ENCODE measurements at regions not wholly inside any gene's neighbourhood (a gene's known extent, or its start where the extent isn't known, plus 50 kb on each side); places are given as distances from the start of the nearest gene placed in this dataset.

DNA sequence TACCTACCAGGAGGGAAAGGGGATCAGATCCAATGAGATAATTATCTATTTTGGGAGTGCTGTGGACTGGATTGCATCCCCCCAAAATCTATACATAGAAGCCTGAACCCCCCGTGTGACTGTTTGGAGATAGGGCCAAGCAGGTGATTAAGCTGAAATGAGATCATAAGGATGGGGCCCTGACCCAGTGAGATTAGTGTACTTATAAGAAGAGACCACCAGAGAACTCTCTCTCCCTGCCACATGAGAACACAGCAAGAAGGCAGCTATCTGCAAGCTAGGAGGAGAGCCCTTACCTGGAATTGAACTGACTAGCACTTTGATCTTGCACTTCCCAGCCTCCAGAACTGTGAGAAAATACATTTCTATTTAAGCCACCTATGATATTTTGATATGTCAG, 132.2 kb upstream of the NOX3 start:
- Histone ChIP-seq H2BK20ac (ENCODE audit: low read depth, low read length) (no peak overlapping the region), H2BK120ac (ENCODE audit: low read depth, low read length) (no peak overlapping the region), H2BK15ac (ENCODE audit: low read depth, low read length) (no peak overlapping the region), H3K27me3 (ENCODE audit: control insufficient read depth, insufficient read depth, low read length) (no peaks in the 10 kb centered on the region), H3K27ac (ENCODE audit: insufficient read depth, low read length) (no peak overlapping the region), H3K36me3 (ENCODE audit: control insufficient read depth, insufficient read depth, low read length) (no peaks in the 10 kb centered on the region), H2AK5ac (ENCODE audit: low read depth, low read length) (no peak overlapping the region), H3K79me1 (ENCODE audit: low read depth in 1 of 2, low read length in 2 of 2) (no peaks in the 10 kb centered on the region), H4K91ac (ENCODE audit: insufficient read depth, low read depth, low read length) (no peak overlapping the region), H3K9me1 (ENCODE audit: insufficient read depth, low read length) (no peaks in the 10 kb centered on the region), H3K9ac (ENCODE audit: low read depth, low read length) (no peak overlapping the region), H2AK9ac (replicated peaks; ENCODE audit: low read depth, low read length, poor library complexity) (no peak overlapping the region), H3K18ac (ENCODE audit: low read depth, low read length) (no peak overlapping the region), H3K4me3 (ENCODE audit: insufficient read depth, low read depth, low read length) (no peak overlapping the region), H3K4ac (ENCODE audit: low read depth, low read length) (no peak overlapping the region), H3K56ac (ENCODE audit: extremely low read depth, insufficient read depth, low read length) (no peak overlapping the region), H4K5ac (ENCODE audit: low read depth, low read length) (no peak overlapping the region), H4K8ac (ENCODE audit: low read depth in 2 of 2, low read length in 2 of 2) (no peak overlapping the region), H2AFZ (replicated peaks; ENCODE audit: low read length, poor library complexity) (no peak overlapping the region), H3K23ac (ENCODE audit: low read depth, low read length) (no peak overlapping the region), H3K9me3 (ENCODE audit: control insufficient read depth, insufficient read depth, low read length) (0 out of 2 replicates have a peak, but pooled peaks cover 3% of the 10 kb centered on the region), H4K20me1 (ENCODE audit: insufficient read depth, low read length) (no peaks in the 10 kb centered on the region), H3K4me2 (ENCODE audit: low read depth, low read length) (no peak overlapping the region), H3K4me1 (ENCODE audit: control insufficient read depth, insufficient read depth, low read length) (no peaks in the 10 kb centered on the region), H3K14ac (replicated peaks; ENCODE audit: low read depth, low read length) (no peak overlapping the region), H2BK5ac (ENCODE audit: low read depth, low read length, poor library complexity, severe bottlenecking) (no peak overlapping the region)
- dilution Hi-C loops (cut with HindIII; ENCODE audit: low sequenced_read_pairs, unreplicated experiment) = no loop called here
- no TSS peak for BruUV-seq (replicated peaks)
- no CpG with 5 or more reads among the region's 1 CpG for WGBS, 2 experiments (ENCODE audit: extremely low coverage in 2 of 2, insufficient read length in 1 of 2)
- CTCF ChIA-PET = no interaction called here
- ATAC-seq (ENCODE audit: low read depth) = no peak
- intact Hi-C loops (cut with micrococcal nuclease) = no loop called here
- in situ Hi-C loops (cut with MboI; ENCODE audit: low sequenced_read_pairs) = no loop called here
- POLR2A ChIA-PET (ENCODE audit: unreplicated experiment) = no interaction called here
- DNase-seq = no peak
- TF ChIP-seq NFE2L2 (IDR thresholded peaks at IDR 0.05; ENCODE audit: low read depth, low read length) = no peak
